Breast epithelium (tissue), 4 donors: ENCODE measurements at regions not wholly inside any gene's neighbourhood (a gene's known extent, or its start where the extent isn't known, plus 50 kb on each side); places are given as distances from the start of the nearest gene placed in this dataset.

Experiments used
- DNase-seq, 2 donors: peaks; one replicate each; pipeline ENCODE4 v3.0.0-alpha.2; 2019; ENCODE audit warnings: low spot score in 2 of 2
- H3K27ac ChIP-seq, 2 donors: fragments of 200-600 bp; sonication (generic) in 1 of 2; one replicate each; pipeline ENCODE4 v1.5.1; 2016 to 2019; ENCODE audit warnings: mild to moderate bottlenecking in 1 of 2
- H3K27me3 ChIP-seq, 2 donors: fragments of 200-600 bp; sonication (generic) in 1 of 2; one replicate each; pipeline versions ENCODE4 v1.5.1 to v1.6.0; 2017 to 2019; ENCODE audit warnings: control low read depth in 1 of 2, mild to moderate bottlenecking in 1 of 2
- H3K36me3 ChIP-seq: fragments of 200-600 bp; one replicate; pipeline ENCODE4 v1.5.1; 2019
- H3K4me1 ChIP-seq, 2 donors: fragments of 200-600 bp; sonication (generic); one replicate each; pipeline ENCODE4 v1.5.1; 2016 to 2019; ENCODE audit warnings: control low read depth in 1 of 2
- H3K4me3 ChIP-seq, 3 donors: fragments of 200-600 bp; sonication (generic); 1 replicate in 2 of 3; 2 replicates in 1 of 3; pipeline ENCODE4 v1.5.1; 2016 to 2019; ENCODE audit warnings: mild to moderate bottlenecking in 3 of 3, moderate library complexity in 2 of 3
- H3K9me3 ChIP-seq, 2 donors: fragments of 200-600 bp; sonication (generic) in 1 of 2; one replicate each; pipeline ENCODE4 v1.5.1; 2016 to 2019; ENCODE audit warnings: control low read depth in 1 of 2
- CTCF ChIP-seq, 3 donors: fragments of 450-650 bp; IDR thresholded peaks; one replicate each; pipeline ENCODE4 v1.5.1; 2016 to 2017; ENCODE audit warnings: antibody characterized with exemption in 3 of 3, mild to moderate bottlenecking in 3 of 3, moderate library complexity in 3 of 3
- POLR2A ChIP-seq: fragments of 450-650 bp; IDR thresholded peaks from one replicate; pipeline ENCODE4 v1.6.1; 2016; ENCODE audit warnings: antibody characterized with exemption, mild to moderate bottlenecking, moderate library complexity
- POLR2AphosphoS5 ChIP-seq, 3 donors: sonication (generic); formaldehyde crosslinking; IDR thresholded peaks; one replicate each; pipeline ENCODE4 v1.6.1; 2017; ENCODE audit warnings: antibody characterized with exemption in 3 of 3
- intact Hi-C: fragments of 100-400 bp; cut with DNase I; formaldehyde crosslinking; loops from one replicate; pipeline ENCODE4 v1.15.1; 2023; ENCODE audit warnings: low total_unique reads

GRCh38 chr1:25106352-25106751 is 126.0 kb downstream of the SYF2 start:
- no peaks in the 10 kb centered on the region for H3K4me1 ChIP-seq
- intact Hi-C loops = no loop called here
- peaks cover 0 to 5% of the 10 kb centered on the region in 2 donors for H3K27me3 ChIP-seq
- H3K36me3 ChIP-seq = no peaks in the 10 kb centered on the region
- H3K9me3 ChIP-seq = peaks cover 0 to 6% of the 10 kb centered on the region in 2 donors
- H3K27ac ChIP-seq = no peak overlapping the region
- no peak for TF ChIP-seq CTCF (IDR thresholded peaks at IDR 0.05)
- TF ChIP-seq POLR2AphosphoS5 (IDR thresholded peaks at IDR 0.05) = no peak
- TF ChIP-seq POLR2A = no peak
- no peak for DNase-seq
- H3K4me3 ChIP-seq = no peak overlapping the region

GRCh38 chr1:25105836-25106235 is 126.5 kb downstream of the SYF2 start:
- intact Hi-C loops = no loop called here
- TF ChIP-seq CTCF (IDR thresholded peaks at IDR 0.05) = no peak
- no peak for TF ChIP-seq POLR2AphosphoS5 (IDR thresholded peaks at IDR 0.05)
- TF ChIP-seq POLR2A = no peak
- no peaks in the 10 kb centered on the region for H3K4me1 ChIP-seq
- H3K9me3 ChIP-seq = peaks cover 0 to 6% of the 10 kb centered on the region in 2 donors
- H3K36me3 ChIP-seq = no peaks in the 10 kb centered on the region
- DNase-seq = no peak
- H3K4me3 ChIP-seq = no peak overlapping the region
- H3K27ac ChIP-seq = no peak overlapping the region
- H3K27me3 ChIP-seq = peaks cover 0 to 5% of the 10 kb centered on the region in 2 donors

GRCh38 chr1:25104932-25105561 is 127.3 kb downstream of the SYF2 start:
- TF ChIP-seq CTCF (IDR thresholded peaks at IDR 0.05) (no peak), POLR2A (no peak), POLR2AphosphoS5 (IDR thresholded peaks at IDR 0.05) (no peak)
- H3K36me3 ChIP-seq = no peaks in the 10 kb centered on the region
- no peak overlapping the region for H3K27ac ChIP-seq
- peaks cover 0 to 5% of the 10 kb centered on the region in 2 donors for H3K27me3 ChIP-seq
- H3K4me3 ChIP-seq = no peak overlapping the region
- intact Hi-C loops = no loop called here
- peaks cover 0 to 6% of the 10 kb centered on the region in 2 donors for H3K9me3 ChIP-seq
- no peak for DNase-seq
- H3K4me1 ChIP-seq = no peaks in the 10 kb centered on the region

- no peak for DNase-seq
- TF ChIP-seq CTCF (IDR thresholded peaks at IDR 0.05) (no peak), POLR2AphosphoS5 (IDR thresholded peaks at IDR 0.05) (no peak), POLR2A (no peak)
- Histone ChIP-seq H3K4me3 (no peak overlapping the region), H3K27ac (no peak overlapping the region), H3K27me3 (peaks cover 0 to 5% of the 10 kb centered on the region in 2 donors), H3K9me3 (no peaks in the 10 kb centered on the region), H3K4me1 (no peaks in the 10 kb centered on the region), H3K36me3 (no peaks in the 10 kb centered on the region)
- intact Hi-C loops = no loop called here
These were observed 129.0 kb downstream of the SYF2 start for GRCh38 chr1:25103164-25103795.

- H3K9me3 ChIP-seq = peaks cover 0 to 4% of the 10 kb centered on the region in 2 donors
- H3K4me3 ChIP-seq = no peak overlapping the region
- no peaks in the 10 kb centered on the region for H3K4me1 ChIP-seq
- no peaks in the 10 kb centered on the region for H3K36me3 ChIP-seq
- H3K27me3 ChIP-seq = no peaks in the 10 kb centered on the region
- intact Hi-C loops = no loop called here
- no peak overlapping the region for H3K27ac ChIP-seq
- no peak for DNase-seq
- TF ChIP-seq POLR2AphosphoS5 (IDR thresholded peaks at IDR 0.05) = no peak
- TF ChIP-seq POLR2A = no peak
- no peak for TF ChIP-seq CTCF (IDR thresholded peaks at IDR 0.05)
These were observed 132.0 kb downstream of the SYF2 start for GRCh38 chr1:25100151-25100833.
